GM23338 (cell line): ENCODE measurements at regions not wholly inside any gene's neighbourhood (a gene's known extent, or its start where the extent isn't known, plus 50 kb on each side); places are given as distances from the start of the nearest gene placed in this dataset.

Experiments used
- ATAC-seq: fragments of 200-7000 bp; cut with Tn5 transposase; 3 replicates; pipeline ENCODE4 v1.9.1; 2020
- DNase-seq: peaks from one replicate; pipeline ENCODE4 v3.0.0-alpha.2; 2015; ENCODE audit warnings: low spot score
- H2AFZ ChIP-seq: fragments of 200-600 bp; sonication (generic); 2 replicates; pipeline ENCODE4 v1.8.0; 2016; ENCODE audit warnings: antibody characterized with exemption, mild to moderate bottlenecking, moderate library complexity
- H3F3A ChIP-seq: fragments of 200-600 bp; sonication (generic); replicated peaks from 2 replicates; pipeline ENCODE4 v1.8.0; 2017; ENCODE audit warnings: antibody characterized with exemption, mixed run types, low read depth
- H3K27ac ChIP-seq: fragments of 200-600 bp; sonication (generic); 2 replicates; pipeline ENCODE4 v1.6.1; 2016; ENCODE audit warnings: low read depth
- H3K27me3 ChIP-seq: fragments of 200-600 bp; sonication (generic); 2 replicates; pipeline ENCODE4 v1.8.0; 2016; ENCODE audit warnings: mild to moderate bottlenecking, mixed run types, moderate library complexity; ENCODE audit not compliant: insufficient read depth
- H3K36me3 ChIP-seq: fragments of 200-600 bp; sonication (generic); 2 replicates; pipeline ENCODE4 v1.8.0; 2016; ENCODE audit warnings: mild to moderate bottlenecking; ENCODE audit not compliant: insufficient read depth
- H3K4me1 ChIP-seq: fragments of 200-600 bp; sonication (generic); 2 replicates; pipeline ENCODE4 v1.8.0; 2016; ENCODE audit warnings: mild to moderate bottlenecking, moderate library complexity; ENCODE audit not compliant: insufficient read depth
- H3K4me2 ChIP-seq: fragments of 200-600 bp; sonication (generic); 2 replicates; pipeline ENCODE4 v1.7.1; 2017; ENCODE audit warnings: mixed run types
- H3K4me3 ChIP-seq: fragments of 200-600 bp; sonication (generic); 2 replicates; pipeline ENCODE4 v1.6.1; 2016; ENCODE audit warnings: mixed run types
- H3K79me2 ChIP-seq: fragments of 200-600 bp; sonication (generic); replicated peaks from 2 replicates; pipeline ENCODE4 v1.8.0; 2017; ENCODE audit warnings: mild to moderate bottlenecking; ENCODE audit not compliant: insufficient read depth
- H3K9me2 ChIP-seq: fragments of 200-600 bp; sonication (generic); 2 replicates; pipeline ENCODE4 v1.8.0; 2017; ENCODE audit not compliant: insufficient read depth
- H4K20me1 ChIP-seq: fragments of 200-600 bp; sonication (generic); replicated peaks from 2 replicates; pipeline ENCODE4 v1.8.0; 2017; ENCODE audit warnings: mild to moderate bottlenecking; ENCODE audit not compliant: insufficient read depth
- H3K27ac Mint-ChIP-seq: 2 replicates; pipeline ENCODE4 v1.8.0; 2020; ENCODE audit warnings: inconsistent platforms, mild to moderate bottlenecking, moderate library complexity, mixed read lengths
- H3K27me3 Mint-ChIP-seq: 3 replicates; pipeline ENCODE4 v1.8.0; 2022; ENCODE audit warnings: low read depth, mild to moderate bottlenecking, moderate library complexity, mixed read lengths, inconsistent platforms; ENCODE audit not compliant: insufficient read depth, poor library complexity
- H3K36me3 Mint-ChIP-seq: 3 replicates; pipeline ENCODE4 v1.8.0; 2021; ENCODE audit warnings: low read depth, mild to moderate bottlenecking, inconsistent platforms, moderate library complexity, mixed read lengths
- H3K4me1 Mint-ChIP-seq: 3 replicates; pipeline ENCODE4 v1.8.0; 2020; ENCODE audit warnings: mild to moderate bottlenecking, inconsistent platforms, mixed read lengths
- H3K4me3 Mint-ChIP-seq: 3 replicates; pipeline ENCODE4 v1.8.0; 2021; ENCODE audit warnings: moderate library complexity, mild to moderate bottlenecking, inconsistent platforms, mixed read lengths
- H3K9me3 Mint-ChIP-seq: 3 replicates; pipeline ENCODE4 v1.8.0; 2020; ENCODE audit warnings: moderate library complexity, mild to moderate bottlenecking, inconsistent platforms, mixed read lengths
- CREB1 ChIP-seq: fragments of 250-450 bp; sonication (Bioruptor Pico); IDR thresholded peaks from 2 replicates; pipeline ENCODE4 v1.5.0; 2020; ENCODE audit warnings: low read depth, mild to moderate bottlenecking, moderate library complexity
- CTCF ChIP-seq, 2 experiments: fragments of 200-600 bp in 1 of 2; sonication (generic) in 1 of 2; conservative IDR thresholded peaks; 2 replicates each; pipeline versions ENCODE4 v1.5.1 to v1.6.1; 2016 to 2017; ENCODE audit warnings: antibody characterized with exemption in 2 of 2, low read depth in 2 of 2, mild to moderate bottlenecking in 2 of 2, moderate library complexity in 1 of 2
- ETS1 ChIP-seq: IDR thresholded peaks from 2 replicates; pipeline ENCODE4 v1.6.1; 2016; ENCODE audit warnings: antibody characterized with exemption
- EZH2 ChIP-seq: fragments of 200-600 bp; sonication (generic); IDR thresholded peaks from one replicate; pipeline ENCODE4 v1.8.0; 2017; ENCODE audit warnings: antibody characterized with exemption, mild to moderate bottlenecking, low read depth; ENCODE audit not compliant: unreplicated experiment
- EZH2phosphoT487 ChIP-seq: fragments of 200-600 bp; sonication (generic); IDR thresholded peaks from one replicate; pipeline ENCODE4 v1.8.1; 2018; ENCODE audit warnings: antibody characterized with exemption; ENCODE audit not compliant: unreplicated experiment
- JUNB ChIP-seq: IDR thresholded peaks from one replicate; pipeline ENCODE4 v1.6.1; 2016; ENCODE audit warnings: antibody characterized with exemption; ENCODE audit not compliant: unreplicated experiment
- NANOG ChIP-seq: IDR thresholded peaks from 2 replicates; pipeline ENCODE4 v1.6.1; 2016; ENCODE audit warnings: antibody characterized with exemption, borderline replicate concordance
- POLR2AphosphoS5 ChIP-seq: IDR thresholded peaks from 2 replicates; pipeline ENCODE4 v1.6.1; 2016; ENCODE audit warnings: antibody characterized with exemption, low read depth
- REST ChIP-seq: IDR thresholded peaks from one replicate; pipeline ENCODE4 v1.6.1; 2018; ENCODE audit warnings: antibody characterized with exemption; ENCODE audit not compliant: unreplicated experiment
- STAT1 ChIP-seq: IDR thresholded peaks from one replicate; pipeline ENCODE4 v1.6.1; 2016; ENCODE audit warnings: antibody characterized with exemption; ENCODE audit not compliant: unreplicated experiment
- ZNF114 ChIP-seq: fragments of 250-450 bp; sonication (Bioruptor Pico); IDR thresholded peaks from 2 replicates; pipeline ENCODE4 v1.5.0; 2020; ENCODE audit warnings: mild to moderate bottlenecking, moderate library complexity
- ZNF331 ChIP-seq: fragments of 250-450 bp; sonication (Bioruptor Pico); IDR thresholded peaks from 2 replicates; pipeline ENCODE4 v1.5.0; 2020; ENCODE audit warnings: low read depth, mild to moderate bottlenecking, moderate library complexity
- ZNF462 ChIP-seq: fragments of 250-450 bp; sonication (Bioruptor Pico); IDR thresholded peaks from 2 replicates; pipeline ENCODE4 v1.5.0; 2020; ENCODE audit warnings: mild to moderate bottlenecking, moderate library complexity

GRCh38 chr11:80846979-80847378 lies 1406.1 kb upstream of the TENM4 start:
- Mint-ChIP-seq H3K27ac (no peak overlapping the region), H3K4me3 (no peak overlapping the region)
- no peak for DNase-seq

More at GRCh38 chr11:80846979-80847378, 1406.1 kb upstream of the TENM4 start:
- no peak overlapping the region for H3K4me3 ChIP-seq
- H3K4me1 ChIP-seq = no peaks in the 10 kb centered on the region
- Mint-ChIP-seq H3K36me3 (no peaks in the 10 kb centered on the region), H3K4me1 (peaks cover 2% of the 10 kb centered on the region; the same call in 1 of the 3 replicates), H3K27me3 (no peaks in the 10 kb centered on the region), H3K9me3 (no peaks in the 10 kb centered on the region)
- H3F3A ChIP-seq = no peaks in the 10 kb centered on the region
- H4K20me1 ChIP-seq = no peaks in the 10 kb centered on the region
- H3K27me3 ChIP-seq = no peaks in the 10 kb centered on the region
- no peaks in the 10 kb centered on the region for H3K79me2 ChIP-seq
- no peak overlapping the region for H3K27ac ChIP-seq
- no peak overlapping the region for H3K4me2 ChIP-seq
- H3K9me2 ChIP-seq = no peaks in the 10 kb centered on the region; the same call in 1 of the 2 replicates
- no peaks in the 10 kb centered on the region for H3K36me3 ChIP-seq
- no peak for ATAC-seq
- H2AFZ ChIP-seq = no peak overlapping the region
- TF ChIP-seq JUNB = no peak
- no peak for TF ChIP-seq ETS1
- no peak for TF ChIP-seq POLR2AphosphoS5
- TF ChIP-seq NANOG = no peak
- no peak for TF ChIP-seq ZNF462 (CRISPR knock-in tag)
- no peak for TF ChIP-seq ZNF331 (CRISPR knock-in tag)
- no peak for TF ChIP-seq EZH2
- no peak for TF ChIP-seq ZNF114 (CRISPR knock-in tag)
- no peak for TF ChIP-seq CTCF (conservative IDR thresholded peaks at IDR 0.05; ENCODE audit: low read depth in 2 of 2)
- TF ChIP-seq REST = no peak
- TF ChIP-seq CREB1 = no peak
- TF ChIP-seq STAT1 = no peak
- TF ChIP-seq EZH2phosphoT487 = no peak
